IMR-90 (cell line): ENCODE measurements at regions not wholly inside any gene's neighbourhood (a gene's known extent, or its start where the extent isn't known, plus 50 kb on each side); places are given as distances from the start of the nearest gene placed in this dataset.

Experiments
- ATAC-seq: fragments of 200-7000 bp; cut with Tn5 transposase; 2 replicates; pipeline ENCODE4 v1.9.1; 2020; ENCODE audit warnings: low read depth, mild to moderate bottlenecking, moderate library complexity
- BruUV-seq: library from RNA; stranded (reverse); fragments of 400-500 nt; replicated peaks from 2 replicates; lab custom pipeline; 2021; lab: Mats Ljungman, UMichigan
- CTCF ChIA-PET: fragments of 300-600 bp; formaldehyde crosslinking; extraction: SDS; loops from one replicate; lab custom pipeline; 2021; ENCODE audit warnings: antibody characterized with exemption; lab: Yijun Ruan, JAX
- POLR2A ChIA-PET: fragments of 300-600 bp; sonication (Branson Sonifier 250); formaldehyde crosslinking; loops from one replicate; lab custom pipeline; 2022; ENCODE audit warnings: antibody characterized with exemption; ENCODE audit not compliant: unreplicated experiment; lab: Charles Lee
- DNase-seq: peaks from one replicate; pipeline ENCODE4 v3.0.0; 2013
- H2AFZ ChIP-seq: replicated peaks from 2 replicates; pipeline ENCODE3; 2013; ENCODE audit warnings: low read length, mild to moderate bottlenecking; ENCODE audit not compliant: poor library complexity
- H2AK5ac ChIP-seq: 2 replicates; pipeline ENCODE4 v1.6.1; 2013; ENCODE audit warnings: low read depth, low read length, inconsistent platforms
- H2AK9ac ChIP-seq: replicated peaks from 2 replicates; pipeline ENCODE3; 2013; ENCODE audit warnings: mild to moderate bottlenecking, low read depth, low read length, moderate library complexity; ENCODE audit not compliant: poor library complexity
- H2BK120ac ChIP-seq: 2 replicates; pipeline ENCODE4 v1.6.1; 2013; ENCODE audit warnings: low read depth, low read length, inconsistent platforms
- H2BK15ac ChIP-seq: 3 replicates; pipeline ENCODE4 v1.6.1; 2013; ENCODE audit warnings: low read depth, low read length, inconsistent platforms
- H2BK20ac ChIP-seq: 2 replicates; pipeline ENCODE4 v1.6.1; 2013; ENCODE audit warnings: low read depth, mild to moderate bottlenecking, inconsistent platforms, low read length, moderate library complexity
- H2BK5ac ChIP-seq: 2 replicates; pipeline ENCODE4 v1.6.1; 2013; ENCODE audit warnings: mild to moderate bottlenecking, low read depth, low read length, inconsistent platforms; ENCODE audit not compliant: poor library complexity, severe bottlenecking
- H3K14ac ChIP-seq: replicated peaks from 2 replicates; pipeline ENCODE4 v1.6.1; 2013; ENCODE audit warnings: low read depth, low read length, inconsistent platforms
- H3K18ac ChIP-seq: 2 replicates; pipeline ENCODE4 v1.6.1; 2013; ENCODE audit warnings: low read depth, low read length, control low read depth
- H3K23ac ChIP-seq: 2 replicates; pipeline ENCODE4 v1.6.1; 2013; ENCODE audit warnings: low read depth, low read length, inconsistent platforms
- H3K27ac ChIP-seq: 2 replicates; pipeline ENCODE4 v1.5.1; 2013; ENCODE audit warnings: mild to moderate bottlenecking, control low read depth, low read length; ENCODE audit not compliant: insufficient read depth
- H3K27me3 ChIP-seq: 2 replicates; pipeline ENCODE4 v1.6.1; 2013; ENCODE audit warnings: low read length; ENCODE audit not compliant: control insufficient read depth, insufficient read depth
- H3K36me3 ChIP-seq: 2 replicates; pipeline ENCODE4 v1.6.1; 2013; ENCODE audit warnings: low read length, mixed read lengths; ENCODE audit not compliant: control insufficient read depth, insufficient read depth
- H3K4ac ChIP-seq: 2 replicates; pipeline ENCODE4 v1.6.1; 2013; ENCODE audit warnings: low read depth, low read length, inconsistent platforms
- H3K4me1 ChIP-seq: 2 replicates; pipeline ENCODE4 v1.6.1; 2013; ENCODE audit warnings: low read length, mixed read lengths; ENCODE audit not compliant: control insufficient read depth, insufficient read depth
- H3K4me2 ChIP-seq: 2 replicates; pipeline ENCODE4 v1.6.1; 2013; ENCODE audit warnings: low read depth, mild to moderate bottlenecking, control low read depth, low read length, moderate library complexity
- H3K4me3 ChIP-seq: 2 replicates; pipeline ENCODE4 v1.5.1; 2013; ENCODE audit warnings: low read depth, mild to moderate bottlenecking, control low read depth, low read length, moderate library complexity; ENCODE audit not compliant: insufficient read depth
- H3K56ac ChIP-seq: 2 replicates; pipeline ENCODE4 v1.6.1; 2013; ENCODE audit warnings: low read length, inconsistent platforms; ENCODE audit not compliant: insufficient read depth; ENCODE audit errors: extremely low read depth
- H3K79me1 ChIP-seq, 2 experiments: 2 replicates each; pipeline ENCODE4 v1.6.1; 2013; ENCODE audit warnings: low read length in 2 of 2, inconsistent platforms in 1 of 2, low read depth in 1 of 2
- H3K9ac ChIP-seq: 2 replicates; pipeline ENCODE4 v1.6.1; 2013; ENCODE audit warnings: low read depth, low read length, control low read depth
- H3K9me1 ChIP-seq: 2 replicates; pipeline ENCODE4 v1.6.1; 2013; ENCODE audit warnings: low read length, inconsistent platforms; ENCODE audit not compliant: insufficient read depth
- H3K9me3 ChIP-seq: 2 replicates; pipeline ENCODE4 v1.6.1; 2013; ENCODE audit warnings: low read length; ENCODE audit not compliant: control insufficient read depth, insufficient read depth
- H4K20me1 ChIP-seq: 2 replicates; pipeline ENCODE4 v1.6.1; 2013; ENCODE audit warnings: low read length, inconsistent platforms; ENCODE audit not compliant: insufficient read depth
- H4K5ac ChIP-seq: 2 replicates; pipeline ENCODE4 v1.6.1; 2013; ENCODE audit warnings: mild to moderate bottlenecking, low read depth, low read length, control low read depth
- H4K8ac ChIP-seq, 2 experiments: 2 replicates each; pipeline ENCODE4 v1.6.1; 2013; ENCODE audit warnings: low read depth in 2 of 2, low read length in 2 of 2, control low read depth in 1 of 2, inconsistent platforms in 1 of 2
- H4K91ac ChIP-seq: 2 replicates; pipeline ENCODE4 v1.6.1; 2013; ENCODE audit warnings: low read depth, low read length, inconsistent platforms; ENCODE audit not compliant: insufficient read depth
- BHLHE40 ChIP-seq: fragments of 150-350 bp; IDR thresholded peaks from 2 replicates; pipeline ENCODE4 v1.6.1; 2016; ENCODE audit warnings: mild to moderate bottlenecking, low read depth, low read length
- CEBPB ChIP-seq: IDR thresholded peaks from 2 replicates; pipeline ENCODE4 v1.6.1; 2012; ENCODE audit warnings: low read depth, low read length, improper control_type of control experiment
- CHD1 ChIP-seq: IDR thresholded peaks from 2 replicates; pipeline ENCODE4 v1.6.1; 2012; ENCODE audit warnings: low read depth, low read length, improper control_type of control experiment
- CTCF ChIP-seq: conservative IDR thresholded peaks from 2 replicates; pipeline ENCODE4 v1.5.1; 2012; ENCODE audit warnings: mild to moderate bottlenecking, low read depth, low read length, improper control_type of control experiment
- FOS ChIP-seq: fragments of 150-350 bp; IDR thresholded peaks from 2 replicates; pipeline ENCODE4 v1.6.1; 2016; ENCODE audit warnings: low read depth, low read length
- RAD21 ChIP-seq: IDR thresholded peaks from 2 replicates; pipeline ENCODE4 v1.6.1; 2012; ENCODE audit warnings: low read length, improper control_type of control experiment
- RFX5 ChIP-seq: IDR thresholded peaks from 2 replicates; pipeline ENCODE4 v1.8.0; 2012; ENCODE audit warnings: low read depth, mild to moderate bottlenecking, low read length, moderate library complexity
- SMC3 ChIP-seq: fragments of 150-350 bp; IDR thresholded peaks from 2 replicates; pipeline ENCODE4 v1.6.1; 2016; ENCODE audit warnings: low read depth, mild to moderate bottlenecking, antibody characterized with exemption, low read length, moderate library complexity
- dilution Hi-C: fragments of 300-500 bp; cut with HindIII; formaldehyde crosslinking; loops from one replicate; pipeline ENCODE4 v1.14.3; 2018; ENCODE audit warnings: low sequenced_read_pairs; ENCODE audit not compliant: unreplicated experiment
- in situ Hi-C: fragments of 300-500 bp; cut with MboI; formaldehyde crosslinking; loops from 3 replicates; pipeline ENCODE4 v1.14.3; 2019; ENCODE audit warnings: low sequenced_read_pairs, inconsistent platforms, mixed read lengths
- intact Hi-C: fragments of 100-400 bp; cut with micrococcal nuclease; formaldehyde crosslinking; loops from 2 replicates; pipeline ENCODE4 v1.10.0; 2022
- TF ChIP-seq, protein P1 (sequence below): fragments of 150-350 bp; IDR thresholded peaks from 2 replicates; pipeline ENCODE4 v1.6.1; 2016; ENCODE audit warnings: low read depth, mild to moderate bottlenecking, low read length, moderate library complexity, borderline replicate concordance
- TF ChIP-seq, protein P2 (sequence below): fragments of 150-350 bp; IDR thresholded peaks from 2 replicates; pipeline ENCODE4 v1.6.1; 2017; ENCODE audit warnings: mild to moderate bottlenecking, antibody characterized with exemption, low read length, low read depth

DNA sequence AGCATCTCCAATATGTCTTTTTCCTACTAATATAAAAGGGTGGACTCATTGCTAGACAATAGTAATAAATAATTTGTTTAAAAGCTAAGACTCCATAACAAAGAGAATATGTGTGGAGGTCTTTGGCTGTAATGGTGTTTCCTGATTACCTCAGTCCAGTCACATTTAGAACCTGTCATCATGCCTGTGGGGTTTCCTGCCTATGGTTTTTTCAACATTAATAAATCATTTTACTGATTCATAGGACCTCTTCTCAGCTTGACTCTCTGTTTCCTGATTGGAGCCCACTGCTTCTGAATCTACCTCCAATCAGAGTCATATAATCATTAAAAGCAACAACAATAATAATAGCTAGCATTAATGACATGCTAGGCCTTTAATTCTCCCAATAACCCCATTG lies 52.4 kb upstream of the GNAI1 start:
- Histone ChIP-seq H3K56ac (no peak overlapping the region), H2BK120ac (no peak overlapping the region), H2BK20ac (no peak overlapping the region), H4K8ac (no peak overlapping the region), H2AK9ac (no peak overlapping the region), H3K27me3 (no peaks in the 10 kb centered on the region), H3K9me1 (no peaks in the 10 kb centered on the region), H3K9me3 (no peaks in the 10 kb centered on the region), H4K20me1 (no peaks in the 10 kb centered on the region), H3K9ac (no peak overlapping the region), H3K4me1 (peaks cover 3% of the 10 kb centered on the region), H3K36me3 (no peaks in the 10 kb centered on the region), H3K27ac (no peak overlapping the region), H3K4me3 (no peak overlapping the region), H3K79me1 (no peaks in the 10 kb centered on the region), H3K23ac (no peak overlapping the region), H4K91ac (no peak overlapping the region), H3K4me2 (no peak overlapping the region), H3K18ac (no peak overlapping the region), H4K5ac (no peak overlapping the region), H2BK5ac (no peak overlapping the region), H3K4ac (no peak overlapping the region), H2AFZ (no peak overlapping the region), H2BK15ac (no peak overlapping the region), H3K14ac (no peak overlapping the region), H2AK5ac (no peak overlapping the region)
- in situ Hi-C loops: loop anchor here (25.0 kb wide), 1 partner anchor 580 kb away; no protein-coding TSS in a partner anchor
- dilution Hi-C loops: no loop called here
- DNase-seq (peak; percentile 10), ATAC-seq (no peak)
- POLR2A ChIA-PET: no interaction called here
- no peak for TF ChIP-seq RFX5
- TF ChIP-seq, protein P1, sequence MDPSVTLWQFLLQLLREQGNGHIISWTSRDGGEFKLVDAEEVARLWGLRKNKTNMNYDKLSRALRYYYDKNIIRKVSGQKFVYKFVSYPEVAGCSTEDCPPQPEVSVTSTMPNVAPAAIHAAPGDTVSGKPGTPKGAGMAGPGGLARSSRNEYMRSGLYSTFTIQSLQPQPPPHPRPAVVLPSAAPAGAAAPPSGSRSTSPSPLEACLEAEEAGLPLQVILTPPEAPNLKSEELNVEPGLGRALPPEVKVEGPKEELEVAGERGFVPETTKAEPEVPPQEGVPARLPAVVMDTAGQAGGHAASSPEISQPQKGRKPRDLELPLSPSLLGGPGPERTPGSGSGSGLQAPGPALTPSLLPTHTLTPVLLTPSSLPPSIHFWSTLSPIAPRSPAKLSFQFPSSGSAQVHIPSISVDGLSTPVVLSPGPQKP: no peak
- TF ChIP-seq CTCF: no peak
- TF ChIP-seq, protein P2, sequence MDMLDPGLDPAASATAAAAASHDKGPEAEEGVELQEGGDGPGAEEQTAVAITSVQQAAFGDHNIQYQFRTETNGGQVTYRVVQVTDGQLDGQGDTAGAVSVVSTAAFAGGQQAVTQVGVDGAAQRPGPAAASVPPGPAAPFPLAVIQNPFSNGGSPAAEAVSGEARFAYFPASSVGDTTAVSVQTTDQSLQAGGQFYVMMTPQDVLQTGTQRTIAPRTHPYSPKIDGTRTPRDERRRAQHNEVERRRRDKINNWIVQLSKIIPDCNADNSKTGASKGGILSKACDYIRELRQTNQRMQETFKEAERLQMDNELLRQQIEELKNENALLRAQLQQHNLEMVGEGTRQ: no peak
- no peak for TF ChIP-seq CEBPB
- no peak for TF ChIP-seq FOS
- TF ChIP-seq SMC3: no peak
- no peak for TF ChIP-seq CHD1
- TF ChIP-seq RAD21: no peak
- TF ChIP-seq BHLHE40: no peak
- CTCF ChIA-PET: no interaction called here
- BruUV-seq: no TSS peak
- intact Hi-C loops: loop anchor here (10.0 kb wide), 1 partner anchor 573 kb away; no protein-coding TSS in a partner anchor
